ENCODE measurements at regions not wholly inside any gene's neighbourhood (a gene's known extent, or its start where the extent isn't known, plus 50 kb on each side); places are given as distances from the start of the nearest gene placed in this dataset.

GRCh38 chr5:130978475-130978874, 186.6 kb downstream of the HINT1 start (continued):
- TF ChIP-seq ZNF462 (CRISPR knock-in tag; IDR thresholded peaks at IDR 0.05) (no peak), JUNB (IDR thresholded peaks at IDR 0.05; ENCODE audit: unreplicated experiment) (no peak)

GRCh38 chr5:130976493-130976892, 188.6 kb downstream of the HINT1 start:
- H3F3A ChIP-seq (replicated peaks; ENCODE audit: low read depth) = no peaks in the 10 kb centered on the region
- H3K79me2 ChIP-seq (replicated peaks; ENCODE audit: insufficient read depth) = no peaks in the 10 kb centered on the region
- DNase-seq (ENCODE audit: low spot score) = no peak
- H3K4me1 ChIP-seq (ENCODE audit: insufficient read depth) = peaks cover 6% of the 10 kb centered on the region
- ATAC-seq = no peak
- no peak overlapping the region for H3K4me3 ChIP-seq
- Mint-ChIP-seq H3K36me3 (ENCODE audit: low read depth) (peaks cover 7% of the 10 kb centered on the region), H3K4me3 (no peak overlapping the region), H3K4me1 (peaks cover 15% of the 10 kb centered on the region), H3K9me3 (peaks cover 10% of the 10 kb centered on the region), H3K27ac (no peak overlapping the region), H3K27me3 (ENCODE audit: insufficient read depth, low read depth, poor library complexity) (no peaks in the 10 kb centered on the region)
- H3K27me3 ChIP-seq (ENCODE audit: insufficient read depth) = no peaks in the 10 kb centered on the region
- no peaks in the 10 kb centered on the region for H4K20me1 ChIP-seq (replicated peaks; ENCODE audit: insufficient read depth)
- H3K36me3 ChIP-seq (ENCODE audit: insufficient read depth) = no peaks in the 10 kb centered on the region
- peaks cover 5% of the 10 kb centered on the region; the same call in 1 of the 2 replicates for H3K9me2 ChIP-seq (ENCODE audit: insufficient read depth)
- H3K27ac ChIP-seq (ENCODE audit: low read depth) = no peak overlapping the region
- no peak overlapping the region for H3K4me2 ChIP-seq
- H2AFZ ChIP-seq = no peak overlapping the region
- no peak for TF ChIP-seq STAT1 (IDR thresholded peaks at IDR 0.05; ENCODE audit: unreplicated experiment)
- TF ChIP-seq ETS1 (IDR thresholded peaks at IDR 0.05) = no peak
- no peak for TF ChIP-seq NANOG (IDR thresholded peaks at IDR 0.05; ENCODE audit: borderline replicate concordance)
- no peak for TF ChIP-seq JUNB (IDR thresholded peaks at IDR 0.05; ENCODE audit: unreplicated experiment)
- no peak for TF ChIP-seq CREB1 (CRISPR knock-in tag; IDR thresholded peaks at IDR 0.05; ENCODE audit: low read depth)
- no peak for TF ChIP-seq POLR2AphosphoS5 (IDR thresholded peaks at IDR 0.05; ENCODE audit: low read depth)
- no peak for TF ChIP-seq CTCF (conservative IDR thresholded peaks at IDR 0.05; ENCODE audit: low read depth in 2 of 2)
- TF ChIP-seq REST (IDR thresholded peaks at IDR 0.05; ENCODE audit: unreplicated experiment) = no peak
- no peak for TF ChIP-seq EZH2phosphoT487 (IDR thresholded peaks at IDR 0.05; ENCODE audit: unreplicated experiment)
- no peak for TF ChIP-seq ZNF331 (CRISPR knock-in tag; IDR thresholded peaks at IDR 0.05; ENCODE audit: low read depth)
- TF ChIP-seq ZNF114 (CRISPR knock-in tag; IDR thresholded peaks at IDR 0.05) = no peak
- TF ChIP-seq EZH2 (IDR thresholded peaks at IDR 0.05; ENCODE audit: low read depth, unreplicated experiment) = no peak

All from GM23338 (cell line).